GM21528 (cell line): ENCODE measurements at regions not wholly inside any gene's neighbourhood (a gene's known extent, or its start where the extent isn't known, plus 50 kb on each side); places are given as distances from the start of the nearest gene placed in this dataset.

Experiments used
- ATAC-seq: cut with Tn5 transposase; IDR thresholded peaks from one replicate; pipeline ENCODE4 v1.9.1; 2021; ENCODE audit warnings: mild to moderate bottlenecking, moderate library complexity; ENCODE audit not compliant: unreplicated experiment, low FRiP score

- ATAC-seq, result no peak
Measured at GRCh38 chr11:29373725-29374124, 643.1 kb downstream of the KCNA4 start.

- no peak for ATAC-seq
Measured at GRCh38 chr11:29368126-29368525, 648.7 kb downstream of the KCNA4 start.

GRCh38 chr11:29364006-29364405 is 652.8 kb downstream of the KCNA4 start:
- no peak for ATAC-seq

- ATAC-seq, result no peak
Measured at GRCh38 chr11:29361369-29361768, 655.5 kb downstream of the KCNA4 start.

- no peak for ATAC-seq
Measured at GRCh38 chr11:29353833-29354232, 663.0 kb downstream of the KCNA4 start.

- no peak for ATAC-seq
Measured at GRCh38 chr11:29352273-29352795, 664.5 kb downstream of the KCNA4 start.

- ATAC-seq, result no peak
Measured at GRCh38 chr11:29351301-29351873, 665.4 kb downstream of the KCNA4 start.

- ATAC-seq, result peak; percentile 98
Measured at GRCh38 chr11:29343465-29344333, 673.1 kb downstream of the KCNA4 start.

- no peak for ATAC-seq
Measured at GRCh38 chr11:29336727-29337575, 679.9 kb downstream of the KCNA4 start.

- ATAC-seq, result no peak
Measured at GRCh38 chr11:29334776-29335130, 682.1 kb downstream of the KCNA4 start.

- peak; percentile 97 for ATAC-seq
Measured at GRCh38 chr11:29333993-29334775, 682.6 kb downstream of the KCNA4 start.

- no peak for ATAC-seq
Measured at GRCh38 chr11:29331451-29332010, 685.3 kb downstream of the KCNA4 start.

GRCh38 chr11:29328961-29329441 is 687.8 kb downstream of the KCNA4 start:
- no peak for ATAC-seq

- no peak for ATAC-seq
Measured at GRCh38 chr11:29327891-29328290, 688.9 kb downstream of the KCNA4 start.

- ATAC-seq, result no peak
Measured at GRCh38 chr11:29326757-29327156, 690.1 kb downstream of the KCNA4 start.

GRCh38 chr11:29324328-29324727 is 692.5 kb downstream of the KCNA4 start:
- no peak for ATAC-seq

- ATAC-seq, result no peak
Measured at GRCh38 chr11:29321293-29322132, 695.3 kb downstream of the KCNA4 start.

GRCh38 chr11:29320196-29320595 is 696.6 kb downstream of the KCNA4 start:
- no peak for ATAC-seq

- ATAC-seq, result no peak
Measured at GRCh38 chr11:29319210-29319609, 697.6 kb downstream of the KCNA4 start.
